HL-60 (cell line): ENCODE measurements at regions not wholly inside any gene's neighbourhood (a gene's known extent, or its start where the extent isn't known, plus 50 kb on each side); places are given as distances from the start of the nearest gene placed in this dataset.

Experiments
- DNase-seq, 2 experiments: peaks; one replicate each; pipeline ENCODE4 v3.0.0-alpha.2; 2010 to 2020; ENCODE audit warnings: low read depth in 1 of 2, low spot score in 1 of 2
- H3K27ac ChIP-seq: fragments of 250-450 bp; sonication (Bioruptor Pico); replicated peaks from 2 replicates; pipeline ENCODE4 v1.5.1; 2020; ENCODE audit warnings: mild to moderate bottlenecking, moderate library complexity
- H3K27me3 ChIP-seq: fragments of 250-450 bp; sonication (Bioruptor Pico); 2 replicates; pipeline ENCODE4 v1.5.1; 2021; ENCODE audit warnings: mild to moderate bottlenecking, moderate library complexity; ENCODE audit not compliant: insufficient read depth, poor library complexity, severe bottlenecking
- H3K4me3 ChIP-seq: replicated peaks from 2 replicates; pipeline ENCODE4 v1.5.1; 2011; ENCODE audit warnings: mild to moderate bottlenecking, control low read depth, low read length; ENCODE audit not compliant: insufficient read depth
- CTCF ChIP-seq: IDR thresholded peaks from one replicate; pipeline ENCODE4 v1.5.1; 2011; ENCODE audit warnings: low read length, control low read depth, inconsistent platforms; ENCODE audit not compliant: insufficient read depth
- GABPA ChIP-seq: IDR thresholded peaks from 2 replicates; pipeline ENCODE4 v1.6.1; 2012; ENCODE audit warnings: low read depth
- POLR2AphosphoS5 ChIP-seq: IDR thresholded peaks from 2 replicates; pipeline ENCODE4 v1.6.1; 2012; ENCODE audit warnings: low read depth
- REST ChIP-seq: IDR thresholded peaks from 2 replicates; pipeline ENCODE4 v1.6.1; 2012; ENCODE audit warnings: low read depth; ENCODE audit not compliant: insufficient replicate concordance
- SPI1 ChIP-seq: IDR thresholded peaks from 2 replicates; pipeline ENCODE4 v1.6.1; 2012; ENCODE audit warnings: low read depth, mild to moderate bottlenecking, borderline replicate concordance

GRCh38 chr6:28609672-28610071 lies 84.0 kb downstream of the GPX5 start:
- DNase-seq, result no peak
- no peak for TF ChIP-seq POLR2AphosphoS5
- TF ChIP-seq GABPA, result no peak
- no peak for TF ChIP-seq CTCF
- no peak for TF ChIP-seq SPI1
- TF ChIP-seq REST, result no peak
- Histone ChIP-seq H3K27ac (no peak overlapping the region), H3K4me3 (no peak overlapping the region), H3K27me3 (peaks cover 6% of the 10 kb centered on the region)

GRCh38 chr6:28615616-28615954 lies 89.9 kb downstream of the GPX5 start:
- TF ChIP-seq REST (no peak), SPI1 (no peak), GABPA (no peak), POLR2AphosphoS5 (no peak), CTCF (no peak)
- no peak overlapping the region for H3K27ac ChIP-seq
- no peak for DNase-seq
- H3K27me3 ChIP-seq, result peaks cover 2% of the 10 kb centered on the region
- H3K4me3 ChIP-seq, result no peak overlapping the region

GRCh38 chr6:28615955-28616747 lies 90.5 kb downstream of the GPX5 start:
- no peak for DNase-seq
- H3K27me3 ChIP-seq, result peaks cover 2% of the 10 kb centered on the region
- H3K27ac ChIP-seq, result no peak overlapping the region
- H3K4me3 ChIP-seq, result no peak overlapping the region
- TF ChIP-seq CTCF, result no peak
- TF ChIP-seq SPI1, result no peak
- TF ChIP-seq GABPA, result no peak
- no peak for TF ChIP-seq REST
- TF ChIP-seq POLR2AphosphoS5, result no peak
